Skeletal muscle tissue (tissue), 3 donors: ENCODE measurements at regions not wholly inside any gene's neighbourhood (a gene's known extent, or its start where the extent isn't known, plus 50 kb on each side); places are given as distances from the start of the nearest gene placed in this dataset.

ENCODE experiments used
- H3K27ac ChIP-seq: one replicate; pipeline ENCODE4 v1.7.0; 2013; ENCODE audit warnings: mild to moderate bottlenecking, low read depth, low read length, inconsistent platforms
- H3K27me3 ChIP-seq, 3 donors: one replicate each; pipeline ENCODE4 v1.7.0; 2013; ENCODE audit warnings: low read length in 3 of 3; ENCODE audit not compliant: control insufficient read depth in 3 of 3, insufficient read depth in 3 of 3
- H3K36me3 ChIP-seq, 3 donors: one replicate each; pipeline ENCODE4 v1.7.0; 2013; ENCODE audit warnings: low read length in 3 of 3; ENCODE audit not compliant: control insufficient read depth in 3 of 3, insufficient read depth in 3 of 3
- H3K4me1 ChIP-seq, 3 donors: one replicate each; pipeline ENCODE4 v1.7.0; 2013; ENCODE audit warnings: low read length in 3 of 3, mild to moderate bottlenecking in 3 of 3; ENCODE audit not compliant: control insufficient read depth in 3 of 3, insufficient read depth in 3 of 3
- H3K4me3 ChIP-seq, 3 donors: one replicate each; pipeline ENCODE4 v1.7.0; 2013; ENCODE audit warnings: low read length in 3 of 3
- H3K9ac ChIP-seq, 3 donors: one replicate each; pipeline ENCODE4 v1.7.0; 2013; ENCODE audit warnings: low read length in 3 of 3, mild to moderate bottlenecking in 3 of 3, moderate library complexity in 2 of 3, low read depth in 1 of 3
- H3K9me3 ChIP-seq, 3 donors: one replicate each; pipeline ENCODE4 v1.7.0; 2013; ENCODE audit warnings: low read length in 3 of 3; ENCODE audit not compliant: control insufficient read depth in 3 of 3
- donor health status: Osteomylitis.

DNA sequence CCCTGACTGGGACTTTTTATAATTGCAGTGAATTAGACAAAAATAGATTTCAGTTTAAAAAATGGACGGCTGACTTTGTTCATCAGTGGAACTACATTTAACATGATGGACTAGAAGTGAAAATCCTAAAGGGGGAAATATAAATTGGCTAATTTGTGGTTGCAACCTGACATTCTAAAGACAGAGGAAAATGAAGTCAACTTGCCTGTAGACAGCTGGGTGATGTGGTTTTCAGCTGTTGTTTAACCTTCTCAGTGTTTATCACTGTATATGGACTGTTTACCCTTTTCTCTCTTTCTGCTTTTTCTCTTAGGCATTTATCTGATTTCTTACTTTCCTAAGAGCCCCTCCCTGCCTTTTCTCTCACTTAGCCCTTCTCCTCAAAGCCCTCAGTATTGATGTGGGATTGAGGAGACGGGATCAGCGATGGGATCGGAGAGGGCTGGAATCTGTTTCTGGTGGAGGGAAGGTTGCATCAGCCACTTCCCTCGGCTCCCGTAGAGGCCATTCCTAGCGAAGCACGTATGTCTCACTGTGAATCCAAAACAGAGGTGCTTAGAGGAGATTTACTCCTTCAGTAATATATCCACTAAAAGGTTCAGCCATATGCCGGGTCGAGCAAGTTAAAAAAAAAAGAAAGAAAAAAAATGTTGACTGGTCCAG is 109.0 kb upstream of the KLF6 start:
- no peak overlapping the region for H3K9ac ChIP-seq
- no peaks in the 10 kb centered on the region for H3K27me3 ChIP-seq
- H3K4me1 ChIP-seq, result no peaks in the 10 kb centered on the region
- H3K4me3 ChIP-seq, result no peak overlapping the region
- H3K27ac ChIP-seq, result no peak overlapping the region
- no peaks in the 10 kb centered on the region for H3K9me3 ChIP-seq
- no peaks in the 10 kb centered on the region for H3K36me3 ChIP-seq

- Histone ChIP-seq H3K4me1 (peaks cover 2 to 6% (median 5%) of the 10 kb centered on the region in 3 donors), H3K4me3 (no peak overlapping the region), H3K27me3 (no peaks in the 10 kb centered on the region), H3K36me3 (no peaks in the 10 kb centered on the region), H3K27ac (no peak overlapping the region), H3K9me3 (no peaks in the 10 kb centered on the region), H3K9ac (no peak overlapping the region)
These were observed 107.7 kb upstream of the KLF6 start for GRCh38 chr10:3892440-3893425.

DNA sequence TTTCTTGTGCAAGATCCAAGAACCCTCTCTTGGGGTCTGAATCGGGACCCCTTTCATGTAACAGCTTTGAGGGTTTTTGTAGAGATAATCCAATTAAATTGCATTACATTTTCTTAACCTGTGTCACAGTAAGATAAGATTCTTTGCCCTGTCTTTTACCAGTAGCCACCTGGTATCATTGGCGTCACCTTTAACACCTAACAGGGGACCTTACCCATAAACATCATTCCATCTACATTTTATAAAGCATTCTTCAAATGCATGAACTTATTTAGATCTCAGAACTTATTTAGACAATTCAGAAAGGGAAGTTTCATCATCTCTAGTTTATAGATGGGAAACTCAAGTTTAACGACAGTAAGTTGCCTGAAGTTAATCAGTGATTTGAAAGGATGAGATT is 106.4 kb upstream of the KLF6 start:
- H3K4me1 ChIP-seq, result peaks cover 15 to 17% (median 16%) of the 10 kb centered on the region in 3 donors

DNA sequence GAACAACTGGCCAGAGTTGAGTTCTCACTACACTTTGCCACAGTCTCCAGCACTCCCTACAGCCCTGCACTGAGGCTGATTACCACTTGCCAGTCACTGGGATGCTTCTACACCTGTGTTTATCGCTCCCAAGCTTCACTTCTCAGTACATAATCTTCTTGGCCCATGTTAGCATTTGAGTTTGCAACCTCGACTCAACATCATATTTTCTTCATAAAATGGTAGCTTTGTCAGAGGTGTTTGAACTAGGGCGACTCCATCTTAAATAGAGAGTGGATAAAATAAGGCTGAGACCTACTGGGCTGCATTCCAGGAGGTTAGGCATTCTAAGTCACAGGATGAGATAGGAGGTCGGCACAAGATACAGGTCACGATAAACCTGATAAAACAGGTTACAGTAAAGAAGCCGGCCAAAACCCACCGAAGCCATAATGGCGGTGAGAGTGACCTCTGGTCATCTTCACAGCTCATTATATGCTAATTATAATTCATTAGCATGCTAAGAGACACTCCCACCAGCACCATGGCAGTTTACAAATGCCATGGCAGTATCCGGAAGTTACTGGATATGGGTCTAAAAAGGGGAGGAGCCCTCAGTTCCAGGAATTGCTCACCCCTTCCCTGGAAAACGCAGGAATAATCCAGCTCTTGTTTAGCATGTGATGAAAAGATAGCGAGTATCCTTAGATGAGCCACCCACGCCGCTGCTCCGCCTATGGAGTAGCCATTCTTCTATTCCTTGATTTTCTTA is 105.8 kb upstream of the KLF6 start:
- Histone ChIP-seq H3K4me3 (no peak overlapping the region), H3K36me3 (no peaks in the 10 kb centered on the region), H3K27me3 (no peaks in the 10 kb centered on the region), H3K9ac (no peak overlapping the region), H3K9me3 (no peaks in the 10 kb centered on the region), H3K4me1 (peaks cover 17 to 19% (median 17%) of the 10 kb centered on the region in 3 donors), H3K27ac (no peak overlapping the region)

More for the DNA sequence above, 106.4 kb upstream of the KLF6 start:
- Histone ChIP-seq H3K27me3 (no peaks in the 10 kb centered on the region), H3K9me3 (no peaks in the 10 kb centered on the region), H3K36me3 (no peaks in the 10 kb centered on the region), H3K9ac (no peak overlapping the region), H3K27ac (no peak overlapping the region), H3K4me3 (no peak overlapping the region)

- Histone ChIP-seq H3K4me1 (peaks cover 17 to 19% (median 17%) of the 10 kb centered on the region in 3 donors), H3K9me3 (no peaks in the 10 kb centered on the region), H3K27me3 (no peaks in the 10 kb centered on the region), H3K9ac (no peak overlapping the region), H3K36me3 (no peaks in the 10 kb centered on the region), H3K27ac (no peak overlapping the region), H3K4me3 (no peak overlapping the region)
These were observed 105.0 kb upstream of the KLF6 start for GRCh38 chr10:3889961-3890522.

- Histone ChIP-seq H3K4me1 (peaks cover 17 to 19% (median 17%) of the 10 kb centered on the region in 3 donors), H3K36me3 (no peaks in the 10 kb centered on the region), H3K9ac (no peak overlapping the region), H3K27me3 (no peaks in the 10 kb centered on the region), H3K4me3 (no peak overlapping the region), H3K27ac (peak overlapping the region; percentile 83), H3K9me3 (no peaks in the 10 kb centered on the region)
These were observed 103.0 kb upstream of the KLF6 start for GRCh38 chr10:3887885-3888476.

DNA sequence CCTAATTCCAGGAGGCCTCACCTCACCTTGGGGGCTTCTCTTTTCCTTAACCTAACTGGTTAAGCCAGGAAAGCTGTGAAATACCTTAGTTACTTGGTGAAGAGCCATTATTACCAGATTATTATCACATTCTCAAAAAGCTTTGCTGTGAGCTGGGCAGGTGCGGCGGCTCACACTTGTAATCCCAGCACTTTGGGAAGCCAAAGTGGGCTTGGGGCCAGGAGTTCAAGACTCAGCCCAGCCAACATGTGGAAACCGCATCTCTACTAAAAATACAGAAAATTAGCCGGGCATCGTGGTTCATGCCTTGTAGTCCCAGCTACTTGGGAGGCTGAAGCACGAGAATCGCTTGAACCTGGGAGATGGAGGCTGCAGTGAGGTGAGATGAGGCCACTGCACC is 102.4 kb upstream of the KLF6 start:
- no peaks in the 10 kb centered on the region for H3K27me3 ChIP-seq
- H3K4me1 ChIP-seq, result peaks cover 17 to 19% (median 17%) of the 10 kb centered on the region in 3 donors
- peak overlapping the region; percentile 83 for H3K27ac ChIP-seq
- H3K4me3 ChIP-seq, result peak overlapping the region in 2 of 3 donors; percentile 41 to 50
- no peak overlapping the region for H3K9ac ChIP-seq
- no peaks in the 10 kb centered on the region for H3K36me3 ChIP-seq
- H3K9me3 ChIP-seq, result no peaks in the 10 kb centered on the region

- Histone ChIP-seq H3K27me3 (peaks cover 0 to 2% (median 0%) of the 10 kb centered on the region in 3 donors), H3K9ac (peak overlapping the region; percentile 0 to 63 (median 40)), H3K4me3 (peak overlapping the region in 2 of 3 donors; percentile 2 to 50), H3K36me3 (no peaks in the 10 kb centered on the region), H3K9me3 (no peaks in the 10 kb centered on the region), H3K27ac (peak overlapping the region; percentile 83), H3K4me1 (peaks cover 17 to 19% (median 17%) of the 10 kb centered on the region in 3 donors)
These were observed 101.7 kb upstream of the KLF6 start for GRCh38 chr10:3886641-3887251.

DNA sequence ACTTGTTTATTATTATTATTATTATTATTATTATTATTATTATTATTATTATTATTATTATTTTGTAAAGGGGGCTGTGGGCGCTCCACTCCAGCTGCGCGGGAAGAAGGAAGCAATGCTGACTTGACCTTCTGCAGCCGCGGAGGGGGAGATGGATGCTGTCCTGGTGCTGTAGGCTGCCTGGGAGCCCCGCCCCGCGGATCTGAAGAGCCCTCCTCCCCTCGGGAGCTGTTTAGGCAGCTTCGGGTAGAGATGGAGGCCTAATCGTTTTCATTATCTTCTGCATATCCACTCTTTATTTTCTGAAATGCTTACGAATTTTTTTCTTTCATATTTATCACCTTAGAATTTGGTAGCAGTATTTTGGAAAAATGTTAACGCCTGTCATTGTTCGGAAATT is 101.2 kb upstream of the KLF6 start:
- Histone ChIP-seq H3K36me3 (no peaks in the 10 kb centered on the region), H3K27ac (peak overlapping the region; percentile 83), H3K9ac (peak overlapping the region; percentile 0 to 63 (median 40)), H3K4me3 (peak overlapping the region in 1 of 3 donors; percentile 2), H3K9me3 (no peaks in the 10 kb centered on the region), H3K27me3 (peaks cover 0 to 3% (median 0%) of the 10 kb centered on the region in 3 donors), H3K4me1 (peaks cover 17 to 19% (median 17%) of the 10 kb centered on the region in 3 donors)
